GM10248 (cell line): ENCODE measurements at regions not wholly inside any gene's neighbourhood (a gene's known extent, or its start where the extent isn't known, plus 50 kb on each side); places are given as distances from the start of the nearest gene placed in this dataset.

Experiments used
- CTCF ChIA-PET: fragments of 300-600 bp; sonication (Branson Sonifier 250); formaldehyde crosslinking; extraction: SDS; loops from one replicate; lab custom pipeline; 2021; ENCODE audit warnings: antibody characterized with exemption; lab: Yijun Ruan, JAX
- POLR2A ChIA-PET: fragments of 350-650 bp; sonication (Branson Sonifier 250); formaldehyde crosslinking; extraction: SDS; loops from one replicate; lab custom pipeline; 2020; ENCODE audit warnings: antibody characterized with exemption; lab: Yijun Ruan, JAX
- DNase-seq: peaks from one replicate; pipeline ENCODE4 v3.0.0; 2012; ENCODE audit errors: extremely low spot score
- TF ChIP-seq, protein P1 (sequence below): IDR thresholded peaks from 2 replicates; pipeline ENCODE4 v1.5.1; 2012; ENCODE audit warnings: mild to moderate bottlenecking, low read depth; ENCODE audit errors: extremely low read depth, missing control alignments, control extremely low read depth

DNA sequence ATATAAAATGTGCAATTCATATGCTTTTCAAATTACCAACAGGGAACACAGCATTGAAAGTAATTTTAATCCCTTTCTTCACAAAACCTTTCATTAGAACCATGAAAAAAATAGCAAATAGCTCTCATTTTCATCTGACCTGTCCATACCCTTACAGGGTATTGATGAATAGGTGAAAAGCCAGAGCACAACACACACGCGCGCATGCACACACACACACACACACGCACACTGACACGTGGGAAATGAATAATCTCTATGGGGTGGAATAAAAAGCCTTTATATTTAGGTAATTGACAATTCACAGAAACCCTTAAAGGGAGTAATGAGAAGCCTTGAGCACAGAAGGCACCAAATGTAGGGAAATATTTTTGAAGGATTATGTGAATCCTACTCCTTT is 76.2 kb upstream of the POU2AF2 start:
- POLR2A ChIA-PET = no interaction called here
- no peak for DNase-seq
- TF ChIP-seq, protein P1, sequence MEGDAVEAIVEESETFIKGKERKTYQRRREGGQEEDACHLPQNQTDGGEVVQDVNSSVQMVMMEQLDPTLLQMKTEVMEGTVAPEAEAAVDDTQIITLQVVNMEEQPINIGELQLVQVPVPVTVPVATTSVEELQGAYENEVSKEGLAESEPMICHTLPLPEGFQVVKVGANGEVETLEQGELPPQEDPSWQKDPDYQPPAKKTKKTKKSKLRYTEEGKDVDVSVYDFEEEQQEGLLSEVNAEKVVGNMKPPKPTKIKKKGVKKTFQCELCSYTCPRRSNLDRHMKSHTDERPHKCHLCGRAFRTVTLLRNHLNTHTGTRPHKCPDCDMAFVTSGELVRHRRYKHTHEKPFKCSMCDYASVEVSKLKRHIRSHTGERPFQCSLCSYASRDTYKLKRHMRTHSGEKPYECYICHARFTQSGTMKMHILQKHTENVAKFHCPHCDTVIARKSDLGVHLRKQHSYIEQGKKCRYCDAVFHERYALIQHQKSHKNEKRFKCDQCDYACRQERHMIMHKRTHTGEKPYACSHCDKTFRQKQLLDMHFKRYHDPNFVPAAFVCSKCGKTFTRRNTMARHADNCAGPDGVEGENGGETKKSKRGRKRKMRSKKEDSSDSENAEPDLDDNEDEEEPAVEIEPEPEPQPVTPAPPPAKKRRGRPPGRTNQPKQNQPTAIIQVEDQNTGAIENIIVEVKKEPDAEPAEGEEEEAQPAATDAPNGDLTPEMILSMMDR = no peak
- CTCF ChIA-PET = no interaction called here

DNA sequence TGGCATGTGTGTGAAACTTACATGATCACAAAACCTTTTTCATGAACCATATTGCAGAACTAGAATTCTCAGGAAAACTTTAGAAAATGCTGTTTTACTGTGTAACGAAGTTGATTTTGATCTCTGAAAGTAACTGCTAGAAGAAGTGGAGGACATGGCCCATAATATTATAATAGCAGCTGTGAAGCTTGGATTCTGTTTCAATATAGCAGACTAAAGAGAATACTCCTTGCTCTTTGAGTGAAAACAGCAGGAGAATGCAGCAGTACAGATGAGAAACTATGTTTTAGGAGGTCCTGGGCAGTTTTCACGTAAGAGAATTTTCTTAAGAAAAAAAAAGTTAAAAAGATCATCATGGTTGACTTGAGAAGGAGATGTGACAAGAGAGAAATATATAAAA is 76.7 kb upstream of the POU2AF2 start:
- TF ChIP-seq, protein P1 = no peak
- ChIA-PET CTCF (no interaction called here), POLR2A (no interaction called here)
- no peak for DNase-seq

GRCh38 chr11:111167666-111168065 is 77.9 kb upstream of the POU2AF2 start:
- TF ChIP-seq, protein P1 = no peak
- DNase-seq = no peak
- CTCF ChIA-PET = interaction anchor here (0.9 kb wide), 1 partner anchor 11 kb away, joined by 5 read pairs; no protein-coding TSS in a partner anchor
- POLR2A ChIA-PET = no interaction called here

DNA sequence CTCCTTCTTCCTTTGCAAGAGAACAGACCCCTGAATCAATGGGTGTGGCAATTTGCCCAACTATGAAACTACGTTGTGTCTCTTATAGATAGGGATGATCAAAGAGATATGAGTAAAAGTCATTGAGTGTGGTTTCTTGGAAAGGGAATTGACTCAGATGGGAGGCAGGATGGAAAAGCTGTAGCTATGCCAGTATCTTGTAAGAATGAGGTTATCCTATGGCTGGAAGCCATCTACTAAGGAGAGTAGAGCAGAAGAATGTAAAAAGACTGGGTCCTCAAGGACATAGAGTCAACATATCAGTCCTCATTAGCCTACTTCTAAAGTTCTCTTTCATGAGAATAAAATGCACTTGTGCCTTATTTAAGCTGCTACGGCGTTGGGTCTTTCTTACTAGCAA is 78.9 kb upstream of the POU2AF2 start:
- ChIA-PET POLR2A (no interaction called here), CTCF (no interaction called here)
- TF ChIP-seq, protein P1 = no peak
- DNase-seq = no peak

DNA sequence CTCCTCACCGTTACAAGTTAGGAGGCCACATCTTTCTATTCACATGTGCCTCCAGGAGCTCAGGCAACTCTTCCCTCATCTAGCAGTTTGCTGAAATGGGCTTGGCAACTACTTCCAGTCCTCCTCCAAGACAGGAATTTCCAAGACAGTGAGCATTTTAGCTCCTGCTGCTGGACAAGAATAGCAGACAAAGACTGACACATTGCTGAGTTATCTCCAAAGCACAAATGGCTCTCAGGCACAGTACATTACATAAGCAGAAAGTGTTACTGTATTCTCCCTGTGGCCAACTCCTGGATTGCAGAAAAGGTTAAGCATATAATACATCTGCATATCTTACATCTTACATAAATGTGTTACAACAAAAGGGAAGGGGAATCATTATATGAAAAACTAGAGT is 83.2 kb upstream of the POU2AF2 start:
- TF ChIP-seq, protein P1 = no peak
- ChIA-PET POLR2A (no interaction called here), CTCF (no interaction called here)
- DNase-seq = no peak

- POLR2A ChIA-PET = no interaction called here
- DNase-seq = no peak
- CTCF ChIA-PET = no interaction called here
- TF ChIP-seq, protein P1 = no peak
Measured at GRCh38 chr11:111157571-111157970, 88.0 kb upstream of the POU2AF2 start.

DNA sequence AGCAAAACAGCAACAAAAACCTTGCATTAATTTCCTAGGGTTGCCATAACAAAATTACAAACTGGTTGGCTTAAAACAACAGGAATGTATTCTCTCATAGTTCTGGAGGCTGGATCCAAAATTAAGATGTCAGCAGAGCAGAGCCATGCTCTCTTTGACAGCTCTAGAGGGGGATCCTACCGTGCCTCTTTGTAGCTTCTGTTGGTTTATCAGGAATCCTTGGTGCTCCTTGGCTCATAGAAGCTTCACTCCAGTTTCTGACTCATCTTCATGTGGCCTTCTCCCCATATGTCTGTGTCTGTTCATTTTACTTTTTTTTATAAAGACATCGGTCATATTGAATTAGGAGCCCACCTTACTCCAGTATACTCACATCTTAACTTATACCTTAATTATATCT is 90.5 kb upstream of the POU2AF2 start:
- POLR2A ChIA-PET = no interaction called here
- TF ChIP-seq, protein P1 = no peak
- no peak for DNase-seq
- CTCF ChIA-PET = interaction anchor here (3.0 kb wide), 1 partner anchor 12 kb away, joined by 9 read pairs; no protein-coding TSS in a partner anchor
